SK-N-DZ (cell line): ENCODE measurements at regions not wholly inside any gene's neighbourhood (a gene's known extent, or its start where the extent isn't known, plus 50 kb on each side); places are given as distances from the start of the nearest gene placed in this dataset.

Experiments
- DNase-seq: peaks from one replicate; pipeline ENCODE4 v3.0.0-alpha.2; 2015; ENCODE audit warnings: low spot score

DNA sequence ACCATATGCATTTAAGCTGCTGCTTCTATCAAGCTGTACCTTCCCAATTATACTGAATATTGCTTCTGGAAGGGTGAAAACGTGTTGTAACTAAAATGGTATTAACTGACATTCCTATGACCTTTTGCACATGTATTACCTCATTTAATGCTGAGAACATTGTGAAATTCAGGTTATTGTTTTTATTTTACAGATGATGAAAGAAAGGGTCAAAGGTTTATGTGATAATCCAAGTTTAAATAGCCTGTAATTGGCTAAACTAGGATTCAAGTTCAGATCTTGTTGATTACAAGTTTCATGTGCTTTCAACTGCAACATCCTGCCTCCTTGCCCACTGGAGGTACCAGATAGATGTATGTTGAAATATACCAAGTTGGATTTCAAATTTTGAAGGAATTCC, 433.3 kb upstream of the PRICKLE1 start:
- no peak for DNase-seq

DNA sequence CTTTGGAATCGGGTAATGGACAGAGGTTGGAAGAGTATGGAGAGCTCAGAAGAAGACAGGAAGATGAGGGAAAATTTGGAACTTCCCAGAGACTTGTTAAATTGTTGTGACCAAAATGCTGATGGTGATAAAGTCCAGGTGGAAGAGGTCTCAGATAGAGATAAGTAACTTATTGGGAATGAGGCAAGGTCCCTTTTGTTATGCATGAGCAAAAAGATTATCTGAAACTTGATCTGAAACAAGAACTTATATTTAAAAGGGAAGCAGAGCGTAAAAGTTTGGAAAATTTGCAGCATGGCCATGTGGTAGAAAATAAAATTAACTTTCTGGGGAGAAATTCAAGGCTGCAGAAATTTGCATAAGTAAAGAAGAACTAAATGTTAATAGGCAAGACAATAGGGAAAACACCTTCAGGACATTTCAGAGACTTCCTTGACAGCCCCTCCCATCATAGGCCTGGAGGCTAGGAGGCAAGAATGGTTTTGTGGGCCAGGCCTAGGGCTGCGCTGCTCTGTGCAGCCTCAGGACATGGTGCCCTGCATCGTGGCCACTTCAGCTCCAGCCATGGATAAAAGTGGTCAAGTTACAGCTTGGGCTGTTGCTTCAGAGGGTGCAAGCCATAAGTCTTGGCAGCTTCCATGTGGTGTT, 425.7 kb upstream of the PRICKLE1 start:
- DNase-seq = no peak

GRCh38 chr12:43011383-43011926, 421.9 kb upstream of the PRICKLE1 start:
- DNase-seq = no peak

DNA sequence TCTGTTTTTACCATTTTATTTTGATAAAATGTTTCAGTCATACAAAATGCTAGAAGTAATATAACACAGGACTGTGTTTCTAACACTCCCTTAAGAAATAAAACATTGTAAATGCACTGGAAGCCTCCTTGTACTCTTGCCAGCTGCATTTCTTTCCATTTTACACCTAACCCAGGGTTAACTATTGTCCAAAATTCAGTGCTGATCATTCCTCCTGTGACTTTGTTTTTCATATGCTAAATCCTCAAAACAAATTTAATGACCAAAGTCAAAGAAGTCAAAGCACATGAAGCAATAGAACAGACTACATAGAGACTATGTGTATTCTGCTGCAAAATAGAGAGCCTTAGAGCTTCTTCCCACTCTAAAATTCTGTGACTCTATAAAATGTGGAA, 420.3 kb upstream of the PRICKLE1 start:
- no peak for DNase-seq

GRCh38 chr12:43008953-43009845, 419.7 kb upstream of the PRICKLE1 start:
- no peak for DNase-seq

- peak; percentile 15 for DNase-seq
Measured at GRCh38 chr12:43004908-43005307, 415.4 kb upstream of the PRICKLE1 start.

DNA sequence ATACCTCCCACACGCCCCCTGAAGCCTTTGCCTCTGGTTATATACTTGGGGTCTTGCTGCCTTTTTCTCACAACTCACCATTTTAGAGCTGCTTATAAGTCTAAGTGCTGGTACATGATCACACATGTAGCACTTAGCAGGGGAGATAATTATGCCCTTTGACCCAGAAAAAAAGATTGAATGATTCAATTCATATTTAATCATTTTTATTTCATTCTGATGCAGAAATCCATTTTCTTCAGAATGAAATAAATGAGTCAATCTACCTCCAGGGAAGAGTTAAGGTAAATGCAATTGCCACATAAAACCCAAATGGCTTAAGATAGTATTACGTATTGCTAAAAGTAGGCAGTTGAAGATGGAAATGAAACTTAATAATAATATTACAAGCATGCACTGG, 414.6 kb upstream of the PRICKLE1 start:
- no peak for DNase-seq

DNA sequence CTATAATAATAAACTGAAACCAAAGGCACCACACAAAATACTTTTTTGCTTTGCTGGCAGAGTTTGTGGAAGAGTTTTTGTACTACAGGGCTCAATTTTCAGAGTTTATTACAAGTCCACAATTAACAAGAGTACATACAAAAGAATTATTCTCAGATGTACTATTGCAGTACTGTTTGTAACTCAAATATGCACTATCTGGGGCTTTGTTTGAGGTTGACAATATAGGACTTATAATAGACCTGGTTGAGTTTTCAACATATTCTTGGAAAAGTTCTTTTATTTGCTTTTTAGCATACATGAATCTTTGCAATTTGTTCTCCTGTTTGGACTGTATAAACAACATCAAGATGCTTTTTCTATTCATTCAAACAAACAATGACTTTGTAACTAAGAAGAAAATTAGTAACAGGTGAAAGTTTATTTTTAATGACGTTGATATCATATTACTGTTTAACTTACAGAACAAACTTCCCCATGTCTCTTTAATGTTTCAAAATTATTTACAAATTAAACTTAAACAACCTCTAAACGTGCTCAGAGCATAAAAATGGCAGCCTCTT, 407.4 kb upstream of the PRICKLE1 start:
- no peak for DNase-seq

- no peak for DNase-seq
Measured at GRCh38 chr12:42992826-42993225, 403.3 kb upstream of the PRICKLE1 start.

- no peak for DNase-seq
Measured at GRCh38 chr12:42990387-42990786, 400.8 kb upstream of the PRICKLE1 start.

DNA sequence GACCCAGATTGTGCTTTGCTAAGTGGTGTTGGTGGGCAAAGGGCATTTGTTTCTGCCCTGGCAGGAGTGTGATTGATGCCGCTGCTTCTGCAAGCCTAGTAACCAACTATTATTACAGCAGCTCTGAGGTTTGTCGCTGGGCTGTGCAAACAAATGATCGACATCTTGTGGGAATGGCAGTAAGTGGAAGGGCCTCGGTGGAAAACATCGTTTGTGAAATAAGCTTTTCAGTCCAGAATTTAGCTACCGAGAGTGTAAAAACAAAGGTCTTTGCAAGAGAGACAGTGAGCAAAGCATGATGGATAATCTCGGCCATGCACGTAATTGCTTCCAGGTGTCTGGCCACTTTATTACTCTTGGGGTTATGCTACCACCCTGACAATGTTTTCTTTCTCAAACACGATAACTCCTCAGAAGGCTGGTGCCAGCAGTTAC, 397.7 kb upstream of the PRICKLE1 start:
- peak; percentile 74 for DNase-seq

- DNase-seq = no peak
Measured at GRCh38 chr12:42985506-42985905, 396.0 kb upstream of the PRICKLE1 start.

- no peak for DNase-seq
Measured at GRCh38 chr12:42982828-42983227, 393.3 kb upstream of the PRICKLE1 start.

DNA sequence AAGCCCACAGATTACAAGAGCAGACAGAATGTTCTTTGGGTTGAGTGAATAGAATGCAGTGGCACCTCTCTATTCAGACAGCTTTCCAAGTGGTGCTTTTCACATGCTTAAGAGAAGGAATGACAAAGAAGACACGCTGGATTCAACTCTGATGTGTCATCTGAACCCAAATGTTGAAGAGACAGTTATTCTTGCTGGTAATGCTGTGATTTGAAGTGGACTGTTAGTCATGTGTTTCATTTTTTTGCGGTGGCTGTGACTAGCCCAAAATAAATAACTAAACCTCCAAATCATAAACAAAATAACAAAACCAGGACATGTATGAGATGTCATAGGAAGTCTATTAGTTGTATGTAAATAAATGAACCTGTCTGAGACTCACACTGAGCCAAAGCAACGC, 391.8 kb upstream of the PRICKLE1 start:
- no peak for DNase-seq

DNA sequence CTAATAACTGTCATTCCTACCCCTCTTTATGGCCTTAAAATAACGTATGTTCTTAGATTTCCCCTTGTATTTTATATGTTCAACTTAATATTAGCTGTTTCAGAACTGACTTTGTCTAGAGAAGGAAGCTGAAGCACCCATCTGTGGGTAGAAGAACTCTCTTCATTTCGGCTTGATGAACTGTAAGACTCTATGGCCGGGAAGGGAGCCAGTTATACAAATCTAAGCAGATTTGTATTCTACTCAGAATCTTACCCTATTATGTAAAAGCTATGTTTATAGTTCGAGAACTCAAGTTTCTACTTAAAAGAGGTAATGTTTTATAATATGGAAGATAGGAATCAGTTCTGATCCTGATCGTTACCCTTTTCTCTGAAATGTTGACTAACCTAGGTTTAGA, 390.9 kb upstream of the PRICKLE1 start:
- no peak for DNase-seq

DNA sequence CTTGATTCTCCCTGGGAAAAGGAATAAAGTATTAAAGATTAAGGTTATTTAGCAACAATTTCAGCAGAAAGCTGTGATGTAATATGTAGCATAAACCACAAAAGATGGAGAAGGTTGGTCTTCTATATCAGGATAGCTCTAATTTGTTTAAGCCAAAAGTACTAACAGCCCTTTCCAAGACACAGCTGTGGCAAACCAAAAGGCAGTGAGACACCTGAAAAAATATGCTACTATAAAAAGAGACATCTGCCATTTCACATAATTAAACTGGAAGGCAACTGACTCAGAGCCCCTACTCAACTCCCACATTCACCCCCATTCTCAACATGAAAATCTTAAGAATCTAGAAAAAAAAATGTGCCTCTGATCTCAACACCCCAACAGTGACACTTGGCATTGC, 390.2 kb upstream of the PRICKLE1 start:
- no peak for DNase-seq

- peak; percentile 79 for DNase-seq
Measured at GRCh38 chr12:42978708-42979107, 389.2 kb upstream of the PRICKLE1 start.

DNA sequence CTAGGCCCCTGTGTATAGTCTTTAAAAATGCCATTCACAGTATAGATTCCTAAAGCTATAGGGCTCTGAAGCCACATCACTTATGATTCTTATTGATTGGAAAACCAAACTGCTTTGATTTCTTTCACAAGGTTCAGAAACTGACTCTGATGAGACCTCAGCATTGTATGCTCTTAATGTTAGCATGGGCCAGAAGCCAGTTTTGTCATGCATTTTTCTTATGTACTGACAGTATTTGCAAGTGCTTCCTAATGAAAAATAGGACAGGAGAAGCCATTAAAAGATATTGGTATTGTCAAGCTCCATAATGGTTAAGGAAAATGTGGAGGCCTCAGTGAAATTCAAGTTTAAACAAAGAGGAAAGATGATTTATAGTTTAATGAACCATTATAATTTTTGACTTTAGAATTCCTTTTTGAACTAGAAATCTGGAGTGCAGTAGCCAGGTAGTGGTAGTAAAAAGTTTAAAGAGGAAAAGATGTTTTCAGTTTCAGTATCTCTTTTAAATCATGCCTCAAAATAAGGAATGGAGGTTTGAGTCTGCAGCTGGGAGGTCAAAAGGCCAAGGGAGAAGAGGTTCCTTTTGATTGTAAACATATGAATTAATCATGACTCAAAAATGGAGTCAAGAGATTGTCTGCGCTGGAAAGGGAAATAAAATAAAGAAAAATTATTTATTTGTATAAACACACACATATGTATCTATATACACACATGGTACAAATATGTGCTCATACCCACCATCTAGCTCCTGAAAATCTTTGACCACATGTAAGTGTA, 388.1 kb upstream of the PRICKLE1 start:
- no peak for DNase-seq

DNA sequence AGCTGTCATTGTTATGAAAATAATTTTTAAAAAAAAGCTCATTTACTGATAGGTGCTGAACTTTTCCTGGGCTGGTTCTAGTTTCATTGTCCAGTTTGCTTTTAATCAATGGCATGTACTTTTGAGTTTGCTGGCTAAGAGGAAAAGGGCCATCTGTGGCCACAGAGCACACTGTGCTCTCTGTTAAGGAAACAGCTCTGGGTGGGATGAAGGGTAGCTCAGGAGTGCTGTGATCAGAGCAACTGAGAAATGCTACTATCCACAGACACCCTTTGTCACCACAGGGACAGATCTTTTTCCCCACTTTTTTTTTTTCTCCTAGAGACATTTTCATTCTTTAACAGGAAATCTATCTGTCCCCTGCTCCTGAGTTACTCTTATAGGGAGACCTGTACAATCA, 387.1 kb upstream of the PRICKLE1 start:
- DNase-seq = peak; percentile 41

DNA sequence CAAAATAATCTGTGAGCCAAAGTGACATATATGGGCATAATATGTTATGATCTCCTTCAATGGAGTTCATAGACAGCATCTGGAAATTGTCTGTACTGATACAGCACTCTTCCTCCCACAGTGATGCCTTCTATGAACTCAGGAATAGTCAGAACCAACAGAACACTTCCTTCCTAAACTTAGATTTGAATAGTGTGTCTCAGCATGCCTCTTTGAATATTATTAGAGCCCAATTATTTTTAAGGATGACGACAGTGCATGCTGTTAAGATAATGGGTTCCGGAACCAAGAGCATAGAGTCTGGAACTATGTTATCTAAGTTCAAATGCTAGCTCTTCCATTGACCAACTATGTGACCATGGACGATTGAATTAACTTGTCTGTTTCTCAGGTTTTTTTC, 386.6 kb upstream of the PRICKLE1 start:
- peak; percentile 81 for DNase-seq

GRCh38 chr12:42969355-42969754, 379.8 kb upstream of the PRICKLE1 start:
- DNase-seq = no peak

GRCh38 chr12:42968426-42968825, 378.9 kb upstream of the PRICKLE1 start:
- DNase-seq = no peak
